NCI-H524 (cell line): ENCODE measurements at regions not wholly inside any gene's neighbourhood (a gene's known extent, or its start where the extent isn't known, plus 50 kb on each side); places are given as distances from the start of the nearest gene placed in this dataset.
"Not testable (repeated sequence)": the region's sequence is repeated elsewhere in the genome, so short reads cannot be mapped to it uniquely, and the experiment has no call there.

Source experiments
- DNase-seq, 2 experiments: peaks; one replicate each; lab custom pipeline; 2025; lab: John Stamatoyannopoulos, UW

DNA sequence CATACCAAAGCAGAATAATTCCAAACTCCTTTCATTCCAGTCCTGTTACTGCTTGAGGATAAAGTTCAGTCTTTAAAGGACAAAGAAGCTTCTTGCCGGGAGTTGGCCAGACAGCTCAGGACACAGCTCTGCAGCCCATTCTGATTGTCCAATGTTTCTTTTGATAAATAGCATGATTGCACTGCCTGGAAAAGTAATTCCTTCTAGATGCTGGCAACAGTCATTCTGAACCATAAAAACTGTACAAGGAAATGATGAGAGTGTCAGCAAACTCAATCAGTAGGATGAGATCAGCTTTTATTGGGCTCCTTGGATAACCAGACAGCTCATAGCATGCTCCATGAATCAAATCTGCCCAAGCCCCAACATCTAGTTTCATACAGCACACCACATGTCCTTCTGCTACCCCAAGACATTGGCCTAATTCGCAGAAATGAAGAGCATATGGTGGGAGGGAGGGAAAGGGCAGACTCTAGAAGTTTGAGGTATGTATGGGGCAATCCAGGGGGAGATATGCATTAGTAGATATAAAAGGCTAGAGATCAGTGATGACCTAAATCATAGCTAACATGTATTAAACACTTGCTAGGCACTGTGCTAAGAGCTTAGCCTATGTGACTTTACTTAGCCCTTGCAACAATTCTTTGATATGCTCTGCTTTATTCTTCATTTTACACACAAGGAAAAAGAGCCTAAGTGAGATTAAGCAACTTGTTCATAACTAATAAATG lies 219.9 kb upstream of the NREP start:
- no peak for DNase-seq

GRCh38 chr5:111975133-111975532 lies 218.1 kb upstream of the NREP start:
- no peak for DNase-seq

DNA sequence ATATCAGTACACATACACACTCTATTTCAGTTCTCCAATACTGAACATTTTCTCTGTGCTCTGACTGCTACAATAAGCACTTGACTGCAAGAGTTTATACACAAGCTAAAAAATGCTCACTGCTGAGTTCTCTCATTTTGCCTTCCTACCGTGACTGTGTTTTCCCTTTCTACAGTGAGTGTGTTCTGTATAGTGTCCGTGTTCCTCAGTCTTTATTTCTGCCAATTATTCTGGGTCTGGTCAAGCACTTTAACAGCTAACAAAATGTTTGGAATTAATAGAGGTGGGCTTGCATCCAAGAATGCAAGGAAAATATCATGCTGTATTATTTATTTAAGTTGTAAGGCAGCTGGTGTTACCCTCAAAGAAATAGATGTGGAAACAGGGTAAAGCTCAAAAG lies 217.0 kb upstream of the NREP start:
- DNase-seq, result no peak

DNA sequence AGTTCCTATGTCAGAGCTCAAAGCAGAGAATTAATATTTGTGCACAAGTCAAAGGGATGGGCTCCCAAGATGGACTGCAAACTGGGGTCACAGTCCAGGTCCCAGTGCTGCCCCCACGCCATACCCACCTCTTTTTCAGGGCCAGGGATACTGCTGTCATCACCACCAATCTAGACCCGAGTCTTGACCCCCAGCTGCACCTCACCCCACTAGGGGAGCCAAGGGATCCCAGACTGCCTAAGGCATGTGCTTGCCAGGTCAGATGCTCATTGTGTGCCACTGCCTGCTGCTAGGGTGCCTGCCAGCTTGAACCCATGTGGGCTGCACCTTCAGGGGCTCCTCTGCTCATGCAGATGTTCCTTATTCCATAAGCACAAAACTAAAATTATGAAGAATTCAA lies 215.6 kb upstream of the NREP start:
- no peak for DNase-seq

- no peak for DNase-seq
Measured at GRCh38 chr5:111972080-111972479, 215.1 kb upstream of the NREP start.

DNA sequence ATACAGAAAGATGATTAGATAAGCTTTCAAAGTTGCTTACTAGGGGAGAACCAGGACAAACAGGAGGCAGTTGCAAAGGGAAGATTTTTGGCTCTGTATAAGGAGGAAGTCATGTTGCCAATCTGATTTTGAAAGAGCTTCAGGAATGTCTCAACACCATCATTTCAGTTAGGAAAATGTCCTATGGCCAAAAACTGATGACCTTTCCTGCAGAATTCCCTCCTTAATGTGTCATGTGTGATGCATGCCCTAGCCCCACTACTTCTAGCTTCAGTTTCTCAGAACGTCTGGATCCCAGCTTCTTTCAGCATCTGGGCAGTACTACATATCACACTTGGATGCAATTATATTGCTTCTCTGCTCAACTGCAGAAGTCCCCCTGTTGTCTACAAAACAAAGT lies 211.5 kb upstream of the NREP start:
- DNase-seq, result no peak

DNA sequence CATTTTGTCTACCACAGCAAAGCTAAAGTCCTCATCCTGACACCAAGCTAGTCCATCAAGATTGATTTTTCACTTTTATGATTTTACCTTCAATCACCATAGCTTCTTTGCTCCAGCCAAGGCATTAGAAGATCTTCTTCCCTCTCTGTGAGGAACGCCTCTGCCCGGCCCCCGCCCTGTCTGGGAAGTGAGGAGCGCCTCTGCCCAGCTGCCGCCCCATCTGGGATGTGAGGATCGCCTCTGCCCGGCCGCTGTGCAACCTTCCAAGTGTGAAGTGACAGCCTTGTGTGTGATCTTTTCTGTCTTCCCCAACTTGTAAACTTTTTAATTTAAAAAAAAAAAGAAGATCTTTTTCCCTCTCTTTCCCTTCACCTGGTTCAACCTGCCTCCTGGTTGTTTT lies 210.5 kb upstream of the NREP start:
- DNase-seq, result no peak

DNA sequence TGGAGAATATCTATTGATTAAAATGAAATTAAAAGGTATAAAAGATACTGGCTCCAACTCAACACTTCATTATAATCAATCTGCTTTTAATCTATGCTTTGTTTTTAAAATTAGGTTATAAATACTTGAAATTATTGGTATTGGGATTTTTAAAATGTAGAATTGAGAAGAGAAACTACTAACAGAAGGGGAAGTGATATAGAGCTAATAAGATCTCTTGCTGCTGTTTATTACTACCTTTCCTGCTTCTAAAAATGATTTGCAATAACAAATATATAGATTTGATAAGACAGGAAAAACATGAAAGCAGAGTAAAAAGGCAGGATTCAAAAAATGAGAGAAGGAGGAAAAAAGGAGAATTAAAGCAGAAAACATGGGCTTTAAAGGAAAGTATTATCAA lies 209.3 kb upstream of the NREP start:
- no peak for DNase-seq

DNA sequence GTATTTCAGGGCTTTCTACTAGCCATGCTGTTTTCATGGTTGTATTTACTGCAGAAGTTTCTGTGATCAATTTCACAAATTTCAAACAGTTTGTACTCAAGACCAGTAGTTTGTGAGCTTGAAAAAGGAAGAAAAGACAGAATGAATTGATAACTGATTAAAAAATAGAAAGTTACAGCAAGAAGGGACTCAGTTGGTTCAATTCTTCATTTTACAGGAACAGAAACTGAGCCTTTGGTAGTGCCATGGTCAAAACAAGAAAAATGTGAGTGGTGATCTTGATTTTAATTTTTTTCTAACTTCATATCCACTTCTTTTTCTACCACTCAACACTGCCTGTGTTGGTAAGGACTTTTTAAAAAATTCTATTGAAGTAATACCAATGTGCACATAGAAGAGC lies 206.6 kb upstream of the NREP start:
- no peak for DNase-seq

GRCh38 chr5:111962906-111963305 lies 205.9 kb upstream of the NREP start:
- DNase-seq, result no peak

- no peak for DNase-seq
Measured at GRCh38 chr5:111961862-111962261, 204.9 kb upstream of the NREP start.

- no peak for DNase-seq
Measured at GRCh38 chr5:111960476-111961215, 203.7 kb upstream of the NREP start.

- no peak for DNase-seq
Measured at GRCh38 chr5:111958851-111959250, 201.9 kb upstream of the NREP start.

DNA sequence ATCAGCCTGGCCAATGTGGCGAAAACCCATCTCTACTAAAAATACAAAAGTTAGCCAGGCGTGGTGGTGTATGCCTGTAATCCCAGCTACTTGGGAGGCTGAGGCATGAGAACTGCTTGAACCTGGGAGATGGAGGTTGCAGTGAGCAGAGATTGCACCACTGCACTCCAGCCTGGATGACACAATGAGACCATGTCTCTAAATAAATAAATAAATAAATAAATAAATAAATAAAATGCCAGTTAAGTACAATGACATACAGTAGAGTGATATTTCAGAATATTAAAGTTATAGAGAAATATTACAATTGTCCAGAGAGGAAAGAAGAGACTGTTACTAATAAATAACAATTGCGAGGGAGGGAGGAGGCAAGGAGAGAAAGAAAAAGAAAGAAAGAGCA lies 199.8 kb upstream of the NREP start:
- DNase-seq, result not testable (repeated sequence)

DNA sequence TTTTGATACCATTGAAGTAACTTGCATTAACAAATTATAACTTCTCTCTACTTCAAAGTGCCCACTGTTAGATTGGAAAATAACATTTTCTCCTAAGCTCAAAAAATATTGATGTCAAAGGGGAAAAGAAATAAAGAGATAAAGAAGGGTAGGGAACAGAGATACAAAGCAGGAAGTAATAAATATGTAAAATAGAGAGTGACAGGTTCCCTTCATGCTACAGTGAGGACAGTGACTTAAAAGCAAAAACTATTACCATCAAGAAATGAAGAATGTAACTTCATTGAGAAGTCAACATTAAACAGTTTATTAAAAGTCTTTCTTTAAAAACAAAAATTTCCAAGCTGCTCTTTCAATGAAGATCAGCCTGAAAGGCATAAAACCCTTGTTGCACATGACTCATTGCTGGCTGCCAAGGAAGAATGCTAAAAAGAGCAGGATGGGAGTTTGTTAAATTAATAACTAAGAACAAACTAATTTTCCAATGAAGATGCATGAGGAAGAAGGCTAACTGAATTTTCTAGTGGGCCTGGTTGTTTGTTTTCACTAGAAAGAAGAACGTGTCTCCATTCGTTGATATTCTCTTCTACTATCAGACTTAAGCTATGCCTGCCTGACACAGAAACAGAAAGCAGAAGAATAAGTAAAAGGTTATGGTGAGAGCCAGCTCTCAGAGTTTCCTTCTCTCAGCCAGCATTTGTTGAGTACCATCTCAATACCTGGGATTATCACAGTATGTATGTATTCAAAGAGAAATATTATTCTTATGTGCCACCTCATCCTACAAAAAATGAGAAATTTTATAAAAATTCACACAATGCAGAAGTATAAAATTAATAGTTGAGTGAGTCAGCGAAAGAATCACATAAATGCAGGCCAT lies 197.8 kb upstream of the NREP start:
- DNase-seq, result no peak

DNA sequence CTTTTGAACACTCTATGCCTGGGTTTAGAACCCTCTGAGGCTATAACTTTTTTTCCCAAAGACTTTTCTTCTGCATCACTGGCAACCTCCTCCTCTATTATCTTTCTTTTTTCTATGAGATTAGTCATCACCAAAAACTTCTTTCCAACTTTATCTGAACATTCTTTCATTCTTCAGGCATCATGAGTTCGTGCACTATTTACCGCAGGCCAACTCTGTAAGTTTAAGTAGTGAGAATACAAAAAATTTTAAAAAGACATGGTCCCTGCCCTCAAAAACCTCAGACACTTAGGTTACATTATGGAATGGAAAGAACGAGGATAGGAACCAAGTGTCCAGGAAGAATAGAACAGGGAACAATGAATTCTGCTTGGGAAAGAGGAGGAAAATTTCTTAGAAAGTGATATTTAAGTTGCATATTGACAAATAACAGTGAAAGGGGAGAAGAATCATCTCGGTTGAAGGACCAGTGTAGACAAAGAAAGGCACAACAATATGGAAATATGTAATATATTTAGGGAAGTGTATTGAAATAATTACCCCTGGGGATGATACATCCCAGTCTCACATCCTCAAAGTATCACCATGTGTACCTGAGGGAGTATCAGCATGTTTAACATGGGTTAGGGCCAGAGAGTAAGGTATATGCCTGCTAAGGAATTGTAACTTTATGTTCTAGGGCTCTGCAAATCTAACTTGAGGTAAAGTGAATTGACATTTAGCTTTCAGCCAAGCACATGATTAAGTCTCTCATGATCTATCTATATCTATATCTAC lies 196.5 kb upstream of the NREP start:
- no peak for DNase-seq

GRCh38 chr5:111952555-111952954 lies 195.6 kb upstream of the NREP start:
- DNase-seq, result no peak

DNA sequence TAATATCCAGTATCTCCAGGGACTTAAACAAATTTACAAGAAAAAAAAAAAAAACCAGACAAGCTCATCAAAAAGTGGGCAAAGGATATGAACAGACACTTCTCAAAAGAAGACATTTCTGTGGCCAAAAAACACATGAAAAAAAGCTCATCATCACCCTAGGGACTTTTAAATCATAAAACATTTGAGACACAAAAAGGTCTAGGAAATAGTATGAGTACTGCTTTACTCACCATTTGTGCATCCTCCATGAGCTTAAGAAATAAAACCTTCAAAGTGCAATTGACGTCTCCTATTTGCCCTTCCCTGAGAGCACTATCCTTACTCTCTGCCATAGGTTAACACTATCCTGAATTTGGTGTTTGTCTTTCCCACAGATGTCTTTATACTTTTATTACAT lies 193.7 kb upstream of the NREP start:
- DNase-seq, result no peak

- DNase-seq, result no peak
Measured at GRCh38 chr5:111948092-111948841, 191.3 kb upstream of the NREP start.

DNA sequence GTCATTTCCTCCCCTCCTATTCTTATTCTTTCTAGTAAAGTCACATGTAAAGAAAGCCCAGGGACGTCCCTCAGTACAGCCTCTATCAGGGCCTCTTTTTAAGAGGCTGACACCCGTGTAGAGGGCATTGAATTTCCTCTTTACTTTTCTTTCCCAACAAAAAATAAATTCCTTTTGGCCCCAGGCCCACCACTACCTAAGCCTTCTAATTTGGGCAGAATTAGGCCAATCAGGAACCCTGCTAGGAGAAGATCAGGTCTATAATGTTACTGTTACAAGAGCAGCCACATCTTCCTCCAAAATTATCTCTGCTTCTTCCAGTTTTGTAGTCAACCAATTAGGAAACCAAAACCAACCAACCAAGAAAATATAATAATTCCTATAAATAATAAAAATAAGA lies 189.6 kb upstream of the NREP start:
- no peak for DNase-seq

DNA sequence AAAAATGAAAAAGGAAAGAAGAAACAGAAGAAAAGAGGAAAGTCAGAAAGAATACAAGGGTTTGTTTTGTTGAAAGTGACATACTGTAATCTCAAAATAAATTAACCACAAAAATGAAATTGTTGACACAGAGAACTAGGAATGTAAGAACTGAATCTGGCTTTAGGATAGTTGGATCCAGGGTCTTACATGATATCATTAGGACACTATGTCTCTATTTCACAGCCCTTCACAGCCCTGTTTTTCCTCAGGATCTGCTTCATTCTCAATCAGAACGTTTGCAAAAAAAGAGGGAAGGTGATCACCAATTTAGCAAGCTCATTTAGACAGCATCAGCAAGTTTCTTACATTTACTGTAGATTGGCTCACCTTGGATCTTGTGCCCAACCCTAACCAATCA lies 188.5 kb upstream of the NREP start:
- no peak for DNase-seq
